ENCODE measurements at regions not wholly inside any gene's neighbourhood (a gene's known extent, or its start where the extent isn't known, plus 50 kb on each side); places are given as distances from the start of the nearest gene placed in this dataset.

- no peaks in the 10 kb centered on the region for H3K36me3 ChIP-seq (ENCODE audit: control insufficient read depth, insufficient read depth, low read length)
- ChIA-PET CTCF (no interaction called here), POLR2A (no interaction called here)
- no peak overlapping the region for H3K4me3 ChIP-seq (ENCODE audit: low read depth in 2 of 2, low read length in 2 of 2)
- H3K9me3 ChIP-seq (ENCODE audit: control insufficient read depth, insufficient read depth, low read depth, low read length): no peaks in the 10 kb centered on the region
- in situ Hi-C loops (cut with HindIII; ENCODE audit: low pct_unique_long_range_greater_than_20kb, low sequenced_read_pairs): no loop called here
- ATAC-seq: no peak
- no peak for DNase-seq (ENCODE audit: low read depth, low spot score)
- BruUV-seq (replicated peaks): no TSS peak
- no peak for TF ChIP-seq CTCF (IDR thresholded peaks at IDR 0.05)
- TF ChIP-seq REST (IDR thresholded peaks at IDR 0.05; ENCODE audit: insufficient read depth in 1 of 2, low read depth in 2 of 2, low read length in 1 of 2): no peak
- TF ChIP-seq SIN3A (IDR thresholded peaks at IDR 0.05; ENCODE audit: borderline replicate concordance, insufficient read depth, low read depth, low read length): no peak
- no peak for TF ChIP-seq POLR2AphosphoS5 (IDR thresholded peaks at IDR 0.05; ENCODE audit: low read depth, low read length)
- TF ChIP-seq TCF7L2 (IDR thresholded peaks at IDR 0.05; ENCODE audit: low read depth, low read length): no peak
- no peaks in the 10 kb centered on the region for H3K4me1 ChIP-seq (ENCODE audit: control insufficient read depth, insufficient read depth, low read length)
- intact Hi-C loops (cut with micrococcal nuclease; ENCODE audit: unreplicated experiment): no loop called here
- H3K27me3 ChIP-seq (ENCODE audit: control insufficient read depth, insufficient read depth, low read length): peaks cover 5% of the 10 kb centered on the region; the same call in 1 of the 2 replicates
- H3K27ac ChIP-seq (ENCODE audit: low read length): no peak overlapping the region
These were observed 58.3 kb upstream of the HECW1 start for GRCh38 chr7:43054052-43054722.

GRCh38 chr7:43057141-43057540 is 55.3 kb upstream of the HECW1 start:
- no TSS peak for BruUV-seq (replicated peaks)
- ATAC-seq (no peak), DNase-seq (ENCODE audit: low read depth, low spot score) (no peak)
- Histone ChIP-seq H3K4me3 (ENCODE audit: low read depth in 2 of 2, low read length in 2 of 2) (no peak overlapping the region), H3K36me3 (ENCODE audit: control insufficient read depth, insufficient read depth, low read length) (no peaks in the 10 kb centered on the region), H3K4me1 (ENCODE audit: control insufficient read depth, insufficient read depth, low read length) (no peaks in the 10 kb centered on the region), H3K9me3 (ENCODE audit: control insufficient read depth, insufficient read depth, low read depth, low read length) (no peaks in the 10 kb centered on the region), H3K27me3 (ENCODE audit: control insufficient read depth, insufficient read depth, low read length) (peaks cover 5% of the 10 kb centered on the region; the same call in 1 of the 2 replicates), H3K27ac (ENCODE audit: low read length) (no peak overlapping the region)
- intact Hi-C loops (cut with micrococcal nuclease; ENCODE audit: unreplicated experiment) (no loop called here), in situ Hi-C loops (cut with HindIII; ENCODE audit: low pct_unique_long_range_greater_than_20kb, low sequenced_read_pairs) (no loop called here)
- POLR2A ChIA-PET: no interaction called here
- TF ChIP-seq POLR2AphosphoS5 (IDR thresholded peaks at IDR 0.05; ENCODE audit: low read depth, low read length) (no peak), TCF7L2 (IDR thresholded peaks at IDR 0.05; ENCODE audit: low read depth, low read length) (no peak), SIN3A (IDR thresholded peaks at IDR 0.05; ENCODE audit: borderline replicate concordance, insufficient read depth, low read depth, low read length) (no peak), CTCF (IDR thresholded peaks at IDR 0.05) (no peak), REST (IDR thresholded peaks at IDR 0.05; ENCODE audit: insufficient read depth in 1 of 2, low read depth in 2 of 2, low read length in 1 of 2) (no peak)
- CTCF ChIA-PET: no interaction called here
